ENCODE measurements at regions not wholly inside any gene's neighbourhood (a gene's known extent, or its start where the extent isn't known, plus 50 kb on each side); places are given as distances from the start of the nearest gene placed in this dataset.
"Not testable (repeated sequence)": the region's sequence is repeated elsewhere in the genome, so short reads cannot be mapped to it uniquely, and the experiment has no call there.

GRCh38 chr13:79637133-79637763, 156.3 kb downstream of the NDFIP2 start:
- H3K36me3 ChIP-seq (replicated peaks; ENCODE audit: control insufficient read depth, insufficient read depth, low read length): no peaks in the 10 kb centered on the region
- no peak for DNase-seq

GRCh38 chr13:79631051-79631659, 150.2 kb downstream of the NDFIP2 start:
- Histone ChIP-seq H3K27me3 (ENCODE audit: control insufficient read depth, insufficient read depth, low read length) (no peaks in the 10 kb centered on the region), H3K36me3 (replicated peaks; ENCODE audit: control insufficient read depth, insufficient read depth, low read length) (no peaks in the 10 kb centered on the region), H3K4me3 (ENCODE audit: insufficient read depth, low read depth, low read length) (no peak overlapping the region)
- no peak for DNase-seq

More at GRCh38 chr13:79637133-79637763, 156.3 kb downstream of the NDFIP2 start:
- no peak overlapping the region for H3K4me3 ChIP-seq (ENCODE audit: insufficient read depth, low read depth, low read length)
- no peaks in the 10 kb centered on the region for H3K27me3 ChIP-seq (ENCODE audit: control insufficient read depth, insufficient read depth, low read length)

DNA sequence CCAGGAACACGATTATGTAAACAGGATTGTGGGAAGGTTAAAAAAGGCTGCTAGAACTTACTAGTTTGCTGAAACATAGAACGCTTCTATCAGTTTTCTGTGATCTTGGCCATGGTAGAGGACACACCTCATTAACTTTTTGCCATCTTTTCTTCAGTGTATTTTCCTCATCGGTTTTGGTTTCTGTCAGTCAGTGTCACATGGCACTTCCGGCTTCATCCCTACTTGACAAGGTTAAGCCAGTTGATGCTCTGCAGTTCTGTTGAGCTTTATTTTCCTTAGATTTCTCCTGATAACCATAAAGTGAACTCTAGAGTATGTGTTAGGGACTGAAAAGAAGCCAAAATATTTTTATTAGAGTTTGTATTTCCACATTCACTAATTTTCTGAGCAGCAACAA, 147.5 kb downstream of the NDFIP2 start:
- no peak for DNase-seq
- Histone ChIP-seq H3K27me3 (ENCODE audit: control insufficient read depth, insufficient read depth, low read length) (no peaks in the 10 kb centered on the region), H3K36me3 (replicated peaks; ENCODE audit: control insufficient read depth, insufficient read depth, low read length) (no peaks in the 10 kb centered on the region), H3K4me3 (ENCODE audit: insufficient read depth, low read depth, low read length) (no peak overlapping the region)

- Histone ChIP-seq H3K36me3 (replicated peaks; ENCODE audit: control insufficient read depth, insufficient read depth, low read length) (no peaks in the 10 kb centered on the region), H3K4me3 (ENCODE audit: insufficient read depth, low read depth, low read length) (no peak overlapping the region), H3K27me3 (ENCODE audit: control insufficient read depth, insufficient read depth, low read length) (no peaks in the 10 kb centered on the region)
- no peak for DNase-seq
Observed at GRCh38 chr13:79626924-79627323, 146.0 kb downstream of the NDFIP2 start.

GRCh38 chr13:79625517-79625916, 144.6 kb downstream of the NDFIP2 start:
- H3K4me3 ChIP-seq (ENCODE audit: insufficient read depth, low read depth, low read length): no peak overlapping the region
- H3K27me3 ChIP-seq (ENCODE audit: control insufficient read depth, insufficient read depth, low read length): no peaks in the 10 kb centered on the region
- no peaks in the 10 kb centered on the region for H3K36me3 ChIP-seq (replicated peaks; ENCODE audit: control insufficient read depth, insufficient read depth, low read length)
- no peak for DNase-seq

DNA sequence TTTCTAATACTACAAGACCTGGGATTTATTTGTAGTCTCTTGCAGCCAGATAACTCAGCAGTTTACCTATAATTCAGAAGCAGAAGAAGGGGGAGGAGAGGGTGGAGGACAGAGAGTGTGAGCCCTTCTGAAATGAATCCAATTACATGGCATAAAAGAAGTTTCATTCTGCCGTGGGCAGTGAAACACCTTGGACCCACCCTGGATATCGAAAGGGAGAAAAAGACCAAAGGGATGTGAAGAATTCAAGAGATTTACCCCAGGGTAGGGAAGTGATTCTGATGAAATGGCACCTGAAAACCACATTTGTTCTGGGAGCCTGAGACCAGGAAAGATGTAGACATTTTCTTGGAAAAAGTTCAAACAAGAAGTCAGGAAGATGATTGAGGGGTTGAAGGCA, 140.9 kb downstream of the NDFIP2 start:
- no peak overlapping the region for H3K4me3 ChIP-seq (ENCODE audit: insufficient read depth, low read depth, low read length)
- H3K36me3 ChIP-seq (replicated peaks; ENCODE audit: control insufficient read depth, insufficient read depth, low read length): no peaks in the 10 kb centered on the region
- DNase-seq: no peak
- no peaks in the 10 kb centered on the region for H3K27me3 ChIP-seq (ENCODE audit: control insufficient read depth, insufficient read depth, low read length)

- no peak for DNase-seq
- Histone ChIP-seq H3K27me3 (ENCODE audit: control insufficient read depth, insufficient read depth, low read length) (no peaks in the 10 kb centered on the region), H3K36me3 (replicated peaks; ENCODE audit: control insufficient read depth, insufficient read depth, low read length) (no peaks in the 10 kb centered on the region), H3K4me3 (ENCODE audit: insufficient read depth, low read depth, low read length) (no peak overlapping the region)
Observed at GRCh38 chr13:79621449-79621848, 140.5 kb downstream of the NDFIP2 start.

- DNase-seq: no peak
- H3K36me3 ChIP-seq (replicated peaks; ENCODE audit: control insufficient read depth, insufficient read depth, low read length): no peaks in the 10 kb centered on the region
- H3K27me3 ChIP-seq (ENCODE audit: control insufficient read depth, insufficient read depth, low read length): no peaks in the 10 kb centered on the region
- no peak overlapping the region for H3K4me3 ChIP-seq (ENCODE audit: insufficient read depth, low read depth, low read length)
Observed at GRCh38 chr13:79614250-79614918, 133.4 kb downstream of the NDFIP2 start.

DNA sequence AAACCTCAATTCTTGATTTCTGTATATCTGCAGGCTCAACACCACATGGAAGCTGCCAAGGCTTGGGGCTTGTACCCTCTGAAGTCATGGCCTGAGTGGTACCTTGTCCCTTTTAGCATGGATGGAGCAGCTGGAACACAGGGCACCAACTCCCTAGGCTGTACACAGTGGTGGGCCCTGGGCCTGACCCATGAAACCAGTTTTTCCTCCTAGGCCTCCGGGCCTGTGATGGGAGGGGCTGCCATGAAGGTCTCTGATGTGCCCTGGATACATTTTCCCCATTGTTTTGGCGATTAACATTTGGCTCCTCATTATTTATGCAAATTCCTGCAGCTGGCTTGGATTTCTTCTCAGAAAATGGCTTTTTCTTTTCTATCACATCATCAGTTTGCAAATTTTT, 131.6 kb downstream of the NDFIP2 start:
- H3K4me3 ChIP-seq (ENCODE audit: insufficient read depth, low read depth, low read length): no peak overlapping the region
- no peaks in the 10 kb centered on the region for H3K27me3 ChIP-seq (ENCODE audit: control insufficient read depth, insufficient read depth, low read length)
- no peak for DNase-seq
- H3K36me3 ChIP-seq (replicated peaks; ENCODE audit: control insufficient read depth, insufficient read depth, low read length): no peaks in the 10 kb centered on the region

- DNase-seq; H3K36me3 ChIP-seq (replicated peaks; ENCODE audit: control insufficient read depth, insufficient read depth, low read length); H3K4me3 ChIP-seq (ENCODE audit: insufficient read depth, low read depth, low read length); H3K27me3 ChIP-seq (ENCODE audit: control insufficient read depth, insufficient read depth, low read length): not testable (repeated sequence)
Observed at GRCh38 chr13:79607895-79608294, 126.9 kb downstream of the NDFIP2 start.
